Aorta (tissue), 5 donors: ENCODE measurements at regions not wholly inside any gene's neighbourhood (a gene's known extent, or its start where the extent isn't known, plus 50 kb on each side); places are given as distances from the start of the nearest gene placed in this dataset.
"Not testable (repeated sequence)": the region's sequence is repeated elsewhere in the genome, so short reads cannot be mapped to it uniquely, and the experiment has no call there.

ENCODE experiments used
- ATAC-seq: fragments of 200-7000 bp; cut with Tn5 transposase; one replicate; pipeline ENCODE4 v1.9.1; 2022; ENCODE audit warnings: moderate library complexity; ENCODE audit not compliant: low FRiP score
- DNase-seq, 2 donors: peaks; one replicate each; pipeline ENCODE4 v3.0.0-alpha.2; 2020
- H3K27ac ChIP-seq, 2 donors: one replicate each; pipeline ENCODE4 v1.5.1; 2013; ENCODE audit warnings: low read length in 2 of 2, mild to moderate bottlenecking in 2 of 2, moderate library complexity in 2 of 2, control low read depth in 1 of 2, inconsistent platforms in 1 of 2, low read depth in 1 of 2
- H3K27me3 ChIP-seq, 2 donors: one replicate each; pipeline ENCODE4 v1.6.1; 2013; ENCODE audit warnings: control low read depth in 1 of 2, low read length in 1 of 2, mild to moderate bottlenecking in 1 of 2, moderate library complexity in 1 of 2; ENCODE audit not compliant: insufficient read depth in 2 of 2, control insufficient read depth in 1 of 2
- H3K36me3 ChIP-seq, 2 donors: one replicate each; pipeline ENCODE4 v1.6.1; 2013; ENCODE audit warnings: control low read depth in 1 of 2, low read length in 1 of 2, mild to moderate bottlenecking in 1 of 2; ENCODE audit not compliant: insufficient read depth in 2 of 2, control insufficient read depth in 1 of 2
- H3K4me1 ChIP-seq, 2 donors: one replicate each; pipeline ENCODE4 v1.6.1; 2013; ENCODE audit warnings: low read length in 2 of 2, control low read depth in 1 of 2, mild to moderate bottlenecking in 1 of 2, moderate library complexity in 1 of 2; ENCODE audit not compliant: insufficient read depth in 2 of 2, control insufficient read depth in 1 of 2
- H3K4me3 ChIP-seq, 2 donors: one replicate each; pipeline ENCODE4 v1.5.1; 2013; ENCODE audit warnings: low read length in 2 of 2, control low read depth in 1 of 2, mild to moderate bottlenecking in 1 of 2
- H3K9me3 ChIP-seq: one replicate; pipeline ENCODE4 v1.6.1; 2013; ENCODE audit warnings: mild to moderate bottlenecking, low read length; ENCODE audit not compliant: control insufficient read depth
- WGBS, 2 donors: extraction: QIAGEN DNeasy Blood & Tissue Kit; methylation state at CpG; one replicate each; pipeline ENCODE4 v1.1.7; 2013; 5-methylcytosine and 5-hydroxymethylcytosine counted together
- intact Hi-C, 2 donors: fragments of 100-400 bp; cut with DNase I; formaldehyde crosslinking; loops; one replicate each; pipeline versions ENCODE4 v1.14.2 to v1.15.0; 2022
- donor health status: healthy with polysubstance abuse.
- donor health status: Bipolar disorder and iron deficiency.
- donor health status: DM: no; HTN: no; CAD: no.
- donor health status: DM: no; HTN: no; CAD: no.
- donor health status: DM: yes; HTN: yes; CAD: no.

- Histone ChIP-seq H3K4me1 (no peaks in the 10 kb centered on the region), H3K4me3 (no peak overlapping the region), H3K36me3 (no peaks in the 10 kb centered on the region), H3K27ac (no peak overlapping the region), H3K9me3 (no peaks in the 10 kb centered on the region), H3K27me3 (peaks cover 0 to 2% of the 10 kb centered on the region in 2 donors)
- ATAC-seq (no peak), DNase-seq (no peak)
- WGBS, 2 donors: 80 to 83% methylated on average over 4 of the region's 4 CpGs
- intact Hi-C loops: no loop called here
Measured at GRCh38 chr12:111124183-111124582, 203.8 kb upstream of the MYL2 start.

DNA sequence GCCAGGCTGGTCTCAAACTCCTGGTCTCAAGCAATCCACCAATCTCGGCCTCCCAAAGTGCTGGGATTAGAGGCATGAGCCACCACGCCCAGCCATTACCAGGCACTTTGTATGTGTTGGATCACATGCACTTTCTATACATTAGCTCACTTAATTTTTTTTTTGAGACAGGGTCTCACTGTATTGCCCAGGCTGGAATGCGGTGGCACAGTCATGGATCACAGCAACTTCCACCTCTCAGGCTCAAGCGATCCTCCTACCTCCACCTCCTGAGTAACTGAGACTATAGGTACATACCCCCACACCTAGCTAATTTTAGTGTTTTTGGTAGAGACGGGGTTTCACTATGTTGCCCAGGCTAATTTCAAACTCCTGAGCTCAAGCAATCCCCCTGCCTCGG lies 203.0 kb upstream of the MYL2 start:
- Histone ChIP-seq H3K9me3 (peaks cover 1% of the 10 kb centered on the region), H3K27ac (no peak overlapping the region), H3K36me3 (no peaks in the 10 kb centered on the region), H3K4me3 (no peak overlapping the region), H3K27me3 (no peaks in the 10 kb centered on the region), H3K4me1 (no peaks in the 10 kb centered on the region)
- WGBS, 2 donors: 92% methylated on average over 6 of the region's 6 CpGs
- no peak for DNase-seq
- intact Hi-C loops: no loop called here
- no peak for ATAC-seq

GRCh38 chr12:111122458-111122878 lies 202.1 kb upstream of the MYL2 start:
- intact Hi-C loops: no loop called here
- no peaks in the 10 kb centered on the region for H3K27me3 ChIP-seq
- no peak overlapping the region for H3K27ac ChIP-seq
- H3K9me3 ChIP-seq: peaks cover 4% of the 10 kb centered on the region
- DNase-seq: no peak
- ATAC-seq: no peak
- H3K36me3 ChIP-seq: no peaks in the 10 kb centered on the region
- H3K4me3 ChIP-seq: no peak overlapping the region
- 28 to 38% methylated on average over 7 of the region's 7 CpGs for WGBS, 2 donors
- no peaks in the 10 kb centered on the region for H3K4me1 ChIP-seq

DNA sequence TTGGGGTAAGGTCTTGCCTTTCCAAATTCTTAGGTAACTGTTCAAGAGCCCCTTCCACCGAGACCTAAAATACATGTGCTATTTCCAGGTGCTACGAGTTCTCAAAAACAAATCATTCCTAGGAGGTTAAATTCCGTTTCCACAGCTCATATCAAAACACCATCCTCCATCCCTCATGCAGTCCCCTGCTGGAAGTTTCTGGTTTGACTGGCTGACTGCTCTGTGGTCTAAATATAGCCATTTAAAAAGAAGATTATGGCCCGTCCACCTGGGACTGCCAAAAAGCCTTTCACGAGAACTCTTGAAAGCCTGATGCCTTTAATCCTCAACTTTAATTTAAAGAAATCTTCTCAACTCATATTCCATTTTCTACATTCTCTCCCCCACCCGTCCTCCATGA lies 201.5 kb upstream of the MYL2 start:
- 9 to 13% methylated on average over 6 of the region's 6 CpGs for WGBS, 2 donors
- ATAC-seq: no peak
- H3K9me3 ChIP-seq: peaks cover 7% of the 10 kb centered on the region
- H3K27ac ChIP-seq: no peak overlapping the region
- intact Hi-C loops: no loop called here
- no peaks in the 10 kb centered on the region for H3K36me3 ChIP-seq
- no peak for DNase-seq
- no peaks in the 10 kb centered on the region for H3K4me1 ChIP-seq
- H3K4me3 ChIP-seq: no peak overlapping the region
- H3K27me3 ChIP-seq: no peaks in the 10 kb centered on the region

DNA sequence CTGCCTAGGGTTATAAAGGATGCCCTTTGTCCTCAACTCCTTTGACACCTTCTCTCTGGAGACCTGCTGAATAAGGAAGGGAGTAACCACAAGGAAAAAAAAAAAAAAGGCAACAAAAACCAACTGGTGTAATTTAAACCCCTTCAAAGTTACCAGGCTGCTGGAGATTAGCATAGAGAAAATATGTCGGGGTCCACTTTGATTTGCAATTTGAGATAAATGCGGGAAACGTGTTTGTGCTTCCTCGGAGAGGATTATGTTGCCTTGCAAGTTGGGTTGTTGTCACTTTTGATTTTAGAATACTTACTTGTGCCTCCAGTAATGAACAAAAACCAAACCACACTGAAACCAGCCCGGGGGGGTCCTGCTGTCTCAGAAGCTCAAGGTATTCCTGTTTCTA lies 200.2 kb upstream of the MYL2 start:
- Histone ChIP-seq H3K27ac (no peak overlapping the region), H3K9me3 (peaks cover 8% of the 10 kb centered on the region), H3K27me3 (no peaks in the 10 kb centered on the region), H3K4me3 (no peak overlapping the region), H3K36me3 (no peaks in the 10 kb centered on the region), H3K4me1 (no peaks in the 10 kb centered on the region)
- no peak for ATAC-seq
- DNase-seq: no peak
- intact Hi-C loops: no loop called here
- 37 to 46% methylated on average over 5 of the region's 5 CpGs for WGBS, 2 donors

DNA sequence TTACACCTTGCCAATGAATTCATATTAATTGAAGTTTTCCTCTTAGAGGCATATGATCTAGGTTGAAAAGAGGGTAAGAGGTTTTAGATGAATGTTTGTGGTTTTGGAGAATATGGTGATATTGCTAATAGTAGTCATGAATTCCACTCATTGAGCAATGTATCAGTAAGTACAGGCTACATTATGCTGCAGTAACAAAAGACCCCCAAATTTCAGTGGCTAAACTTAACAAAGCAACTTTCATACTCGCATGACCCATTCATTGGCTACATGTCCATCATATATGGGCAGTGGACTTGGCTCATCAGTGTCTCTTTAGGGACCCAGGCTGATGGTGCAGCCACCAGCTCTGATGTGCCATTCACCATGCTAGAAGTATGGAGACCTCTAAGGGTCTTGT lies 196.6 kb upstream of the MYL2 start:
- Histone ChIP-seq H3K36me3 (no peaks in the 10 kb centered on the region), H3K4me3 (no peak overlapping the region), H3K27ac (no peak overlapping the region), H3K4me1 (no peaks in the 10 kb centered on the region), H3K27me3 (no peaks in the 10 kb centered on the region), H3K9me3 (peaks cover 8% of the 10 kb centered on the region)
- whole genome bisulfite sequencing, 2 donors: 99 to 100% methylated on average over 1 of the region's 1 CpG
- DNase-seq (no peak), ATAC-seq (no peak)
- intact Hi-C loops: no loop called here

DNA sequence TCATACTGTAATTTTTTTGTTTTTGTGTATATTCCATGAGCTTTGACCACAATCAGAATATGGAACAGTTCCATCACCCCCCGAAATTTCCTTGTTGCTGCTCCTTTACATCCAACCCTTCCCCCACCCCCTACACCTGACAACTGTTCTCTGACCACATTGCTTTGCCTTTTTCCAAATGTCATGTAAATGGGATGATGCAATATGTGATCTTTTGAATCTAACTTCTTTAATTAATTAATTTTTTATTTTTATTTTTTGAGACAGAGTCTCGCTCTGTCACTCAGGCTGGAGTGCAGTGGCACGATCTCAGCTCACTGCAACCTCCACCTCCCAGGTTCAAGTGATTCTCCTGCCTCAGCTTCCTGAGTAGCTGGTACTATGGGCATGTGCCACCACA lies 192.9 kb upstream of the MYL2 start:
- H3K27ac ChIP-seq, H3K4me1 ChIP-seq, H3K9me3 ChIP-seq, H3K27me3 ChIP-seq, ATAC-seq, H3K4me3 ChIP-seq, intact Hi-C loops, DNase-seq, H3K36me3 ChIP-seq: not testable (repeated sequence)
- 85 to 94% methylated on average over 3 of the region's 3 CpGs for WGBS, 2 donors

- Histone ChIP-seq H3K27ac (no peak overlapping the region), H3K27me3 (no peaks in the 10 kb centered on the region), H3K4me1 (no peaks in the 10 kb centered on the region), H3K9me3 (peaks cover 4% of the 10 kb centered on the region), H3K4me3 (no peak overlapping the region), H3K36me3 (no peaks in the 10 kb centered on the region)
- DNase-seq: no peak
- no peak for ATAC-seq
- 75 to 79% methylated on average over 14 of the region's 14 CpGs for WGBS, 2 donors
- intact Hi-C loops: no loop called here
Measured at GRCh38 chr12:111112311-111113098, 192.1 kb upstream of the MYL2 start.

- Histone ChIP-seq H3K4me1 (no peaks in the 10 kb centered on the region), H3K4me3 (no peak overlapping the region), H3K36me3 (no peaks in the 10 kb centered on the region), H3K27ac (no peak overlapping the region), H3K9me3 (peaks cover 1% of the 10 kb centered on the region), H3K27me3 (no peaks in the 10 kb centered on the region)
- 35% methylated on average over 4 of the region's 4 CpGs for WGBS, 2 donors
- intact Hi-C loops: no loop called here
- DNase-seq (no peak), ATAC-seq (no peak)
Measured at GRCh38 chr12:111111681-111112080, 191.3 kb upstream of the MYL2 start.
